IMR-90 (cell line): ENCODE measurements at regions not wholly inside any gene's neighbourhood (a gene's known extent, or its start where the extent isn't known, plus 50 kb on each side); places are given as distances from the start of the nearest gene placed in this dataset.

Experiments used
- ATAC-seq: fragments of 200-7000 bp; cut with Tn5 transposase; 2 replicates; pipeline ENCODE4 v1.9.1; 2020; ENCODE audit warnings: low read depth, mild to moderate bottlenecking, moderate library complexity
- BruUV-seq: library from RNA; stranded (reverse); fragments of 400-500 nt; replicated peaks from 2 replicates; lab custom pipeline; 2021; lab: Mats Ljungman, UMichigan
- CTCF ChIA-PET: fragments of 300-600 bp; formaldehyde crosslinking; extraction: SDS; loops from one replicate; lab custom pipeline; 2021; ENCODE audit warnings: antibody characterized with exemption; lab: Yijun Ruan, JAX
- POLR2A ChIA-PET: fragments of 300-600 bp; sonication (Branson Sonifier 250); formaldehyde crosslinking; loops from one replicate; lab custom pipeline; 2022; ENCODE audit warnings: antibody characterized with exemption; ENCODE audit not compliant: unreplicated experiment; lab: Charles Lee
- DNase-seq: peaks from one replicate; pipeline ENCODE4 v3.0.0; 2013
- H2AFZ ChIP-seq: replicated peaks from 2 replicates; pipeline ENCODE3; 2013; ENCODE audit warnings: low read length, mild to moderate bottlenecking; ENCODE audit not compliant: poor library complexity
- H2AK5ac ChIP-seq: 2 replicates; pipeline ENCODE4 v1.6.1; 2013; ENCODE audit warnings: low read depth, low read length, inconsistent platforms
- H2AK9ac ChIP-seq: replicated peaks from 2 replicates; pipeline ENCODE3; 2013; ENCODE audit warnings: mild to moderate bottlenecking, low read depth, low read length, moderate library complexity; ENCODE audit not compliant: poor library complexity
- H2BK120ac ChIP-seq: 2 replicates; pipeline ENCODE4 v1.6.1; 2013; ENCODE audit warnings: low read depth, low read length, inconsistent platforms
- H2BK15ac ChIP-seq: 3 replicates; pipeline ENCODE4 v1.6.1; 2013; ENCODE audit warnings: low read depth, low read length, inconsistent platforms
- H2BK20ac ChIP-seq: 2 replicates; pipeline ENCODE4 v1.6.1; 2013; ENCODE audit warnings: low read depth, mild to moderate bottlenecking, inconsistent platforms, low read length, moderate library complexity
- H2BK5ac ChIP-seq: 2 replicates; pipeline ENCODE4 v1.6.1; 2013; ENCODE audit warnings: mild to moderate bottlenecking, low read depth, low read length, inconsistent platforms; ENCODE audit not compliant: poor library complexity, severe bottlenecking
- H3K14ac ChIP-seq: replicated peaks from 2 replicates; pipeline ENCODE4 v1.6.1; 2013; ENCODE audit warnings: low read depth, low read length, inconsistent platforms
- H3K18ac ChIP-seq: 2 replicates; pipeline ENCODE4 v1.6.1; 2013; ENCODE audit warnings: low read depth, low read length, control low read depth
- H3K23ac ChIP-seq: 2 replicates; pipeline ENCODE4 v1.6.1; 2013; ENCODE audit warnings: low read depth, low read length, inconsistent platforms
- H3K27ac ChIP-seq: 2 replicates; pipeline ENCODE4 v1.5.1; 2013; ENCODE audit warnings: mild to moderate bottlenecking, control low read depth, low read length; ENCODE audit not compliant: insufficient read depth
- H3K27me3 ChIP-seq: 2 replicates; pipeline ENCODE4 v1.6.1; 2013; ENCODE audit warnings: low read length; ENCODE audit not compliant: control insufficient read depth, insufficient read depth
- H3K36me3 ChIP-seq: 2 replicates; pipeline ENCODE4 v1.6.1; 2013; ENCODE audit warnings: low read length, mixed read lengths; ENCODE audit not compliant: control insufficient read depth, insufficient read depth
- H3K4ac ChIP-seq: 2 replicates; pipeline ENCODE4 v1.6.1; 2013; ENCODE audit warnings: low read depth, low read length, inconsistent platforms
- H3K4me1 ChIP-seq: 2 replicates; pipeline ENCODE4 v1.6.1; 2013; ENCODE audit warnings: low read length, mixed read lengths; ENCODE audit not compliant: control insufficient read depth, insufficient read depth
- H3K4me2 ChIP-seq: 2 replicates; pipeline ENCODE4 v1.6.1; 2013; ENCODE audit warnings: low read depth, mild to moderate bottlenecking, control low read depth, low read length, moderate library complexity
- H3K4me3 ChIP-seq: 2 replicates; pipeline ENCODE4 v1.5.1; 2013; ENCODE audit warnings: low read depth, mild to moderate bottlenecking, control low read depth, low read length, moderate library complexity; ENCODE audit not compliant: insufficient read depth
- H3K56ac ChIP-seq: 2 replicates; pipeline ENCODE4 v1.6.1; 2013; ENCODE audit warnings: low read length, inconsistent platforms; ENCODE audit not compliant: insufficient read depth; ENCODE audit errors: extremely low read depth
- H3K79me1 ChIP-seq, 2 experiments: 2 replicates each; pipeline ENCODE4 v1.6.1; 2013; ENCODE audit warnings: low read length in 2 of 2, inconsistent platforms in 1 of 2, low read depth in 1 of 2
- H3K9ac ChIP-seq: 2 replicates; pipeline ENCODE4 v1.6.1; 2013; ENCODE audit warnings: low read depth, low read length, control low read depth
- H3K9me1 ChIP-seq: 2 replicates; pipeline ENCODE4 v1.6.1; 2013; ENCODE audit warnings: low read length, inconsistent platforms; ENCODE audit not compliant: insufficient read depth
- H3K9me3 ChIP-seq: 2 replicates; pipeline ENCODE4 v1.6.1; 2013; ENCODE audit warnings: low read length; ENCODE audit not compliant: control insufficient read depth, insufficient read depth
- H4K20me1 ChIP-seq: 2 replicates; pipeline ENCODE4 v1.6.1; 2013; ENCODE audit warnings: low read length, inconsistent platforms; ENCODE audit not compliant: insufficient read depth
- H4K5ac ChIP-seq: 2 replicates; pipeline ENCODE4 v1.6.1; 2013; ENCODE audit warnings: mild to moderate bottlenecking, low read depth, low read length, control low read depth
- H4K8ac ChIP-seq, 2 experiments: 2 replicates each; pipeline ENCODE4 v1.6.1; 2013; ENCODE audit warnings: low read depth in 2 of 2, low read length in 2 of 2, control low read depth in 1 of 2, inconsistent platforms in 1 of 2
- H4K91ac ChIP-seq: 2 replicates; pipeline ENCODE4 v1.6.1; 2013; ENCODE audit warnings: low read depth, low read length, inconsistent platforms; ENCODE audit not compliant: insufficient read depth
- BHLHE40 ChIP-seq: fragments of 150-350 bp; IDR thresholded peaks from 2 replicates; pipeline ENCODE4 v1.6.1; 2016; ENCODE audit warnings: mild to moderate bottlenecking, low read depth, low read length
- CEBPB ChIP-seq: IDR thresholded peaks from 2 replicates; pipeline ENCODE4 v1.6.1; 2012; ENCODE audit warnings: low read depth, low read length, improper control_type of control experiment
- CHD1 ChIP-seq: IDR thresholded peaks from 2 replicates; pipeline ENCODE4 v1.6.1; 2012; ENCODE audit warnings: low read depth, low read length, improper control_type of control experiment
- CTCF ChIP-seq: conservative IDR thresholded peaks from 2 replicates; pipeline ENCODE4 v1.5.1; 2012; ENCODE audit warnings: mild to moderate bottlenecking, low read depth, low read length, improper control_type of control experiment
- FOS ChIP-seq: fragments of 150-350 bp; IDR thresholded peaks from 2 replicates; pipeline ENCODE4 v1.6.1; 2016; ENCODE audit warnings: low read depth, low read length
- MAFK ChIP-seq: IDR thresholded peaks from 2 replicates; pipeline ENCODE4 v1.6.1; 2012; ENCODE audit warnings: low read depth, low read length, improper control_type of control experiment
- MAZ ChIP-seq: IDR thresholded peaks from 2 replicates; pipeline ENCODE4 v1.6.1; 2012; ENCODE audit warnings: low read depth, mild to moderate bottlenecking, low read length, improper control_type of control experiment, moderate library complexity, borderline replicate concordance
- MXI1 ChIP-seq: IDR thresholded peaks from 2 replicates; pipeline ENCODE4 v1.6.1; 2012; ENCODE audit warnings: low read depth, mild to moderate bottlenecking, low read length, moderate library complexity, borderline replicate concordance
- NFE2L2 ChIP-seq: fragments of 150-350 bp; IDR thresholded peaks from 2 replicates; pipeline ENCODE4 v1.6.1; 2016; ENCODE audit warnings: low read depth, mild to moderate bottlenecking, low read length
- POLR2A ChIP-seq: IDR thresholded peaks from 2 replicates; pipeline ENCODE4 v1.6.1; 2012; ENCODE audit warnings: mild to moderate bottlenecking, low read depth, low read length
- RAD21 ChIP-seq: IDR thresholded peaks from 2 replicates; pipeline ENCODE4 v1.6.1; 2012; ENCODE audit warnings: low read length, improper control_type of control experiment
- RCOR1 ChIP-seq: IDR thresholded peaks from 2 replicates; pipeline ENCODE4 v1.6.1; 2012; ENCODE audit warnings: mild to moderate bottlenecking, low read length, improper control_type of control experiment; ENCODE audit not compliant: insufficient replicate concordance
- RFX5 ChIP-seq: IDR thresholded peaks from 2 replicates; pipeline ENCODE4 v1.8.0; 2012; ENCODE audit warnings: low read depth, mild to moderate bottlenecking, low read length, moderate library complexity
- SMC3 ChIP-seq: fragments of 150-350 bp; IDR thresholded peaks from 2 replicates; pipeline ENCODE4 v1.6.1; 2016; ENCODE audit warnings: low read depth, mild to moderate bottlenecking, antibody characterized with exemption, low read length, moderate library complexity
- WGBS, 2 experiments: methylation state at CpG; one replicate each; pipeline versions ENCODE4 v1.1.5 to v1.1.7; 2013; ENCODE audit warnings: missing lambda C conversion rate in 2 of 2; ENCODE audit not compliant: insufficient read length in 1 of 2; ENCODE audit errors: extremely low coverage in 2 of 2; 5-methylcytosine and 5-hydroxymethylcytosine counted together
- dilution Hi-C: fragments of 300-500 bp; cut with HindIII; formaldehyde crosslinking; loops from one replicate; pipeline ENCODE4 v1.14.3; 2018; ENCODE audit warnings: low sequenced_read_pairs; ENCODE audit not compliant: unreplicated experiment
- in situ Hi-C: fragments of 300-500 bp; cut with MboI; formaldehyde crosslinking; loops from 3 replicates; pipeline ENCODE4 v1.14.3; 2019; ENCODE audit warnings: low sequenced_read_pairs, inconsistent platforms, mixed read lengths
- intact Hi-C: fragments of 100-400 bp; cut with micrococcal nuclease; formaldehyde crosslinking; loops from 2 replicates; pipeline ENCODE4 v1.10.0; 2022
- TF ChIP-seq, protein P1 (sequence below): fragments of 150-350 bp; IDR thresholded peaks from 2 replicates; pipeline ENCODE4 v1.6.1; 2016; ENCODE audit warnings: low read depth, mild to moderate bottlenecking, low read length, moderate library complexity, borderline replicate concordance
- TF ChIP-seq, protein P2 (sequence below): fragments of 150-350 bp; IDR thresholded peaks from 2 replicates; pipeline ENCODE4 v1.6.1; 2017; ENCODE audit warnings: mild to moderate bottlenecking, antibody characterized with exemption, low read length, low read depth

DNA sequence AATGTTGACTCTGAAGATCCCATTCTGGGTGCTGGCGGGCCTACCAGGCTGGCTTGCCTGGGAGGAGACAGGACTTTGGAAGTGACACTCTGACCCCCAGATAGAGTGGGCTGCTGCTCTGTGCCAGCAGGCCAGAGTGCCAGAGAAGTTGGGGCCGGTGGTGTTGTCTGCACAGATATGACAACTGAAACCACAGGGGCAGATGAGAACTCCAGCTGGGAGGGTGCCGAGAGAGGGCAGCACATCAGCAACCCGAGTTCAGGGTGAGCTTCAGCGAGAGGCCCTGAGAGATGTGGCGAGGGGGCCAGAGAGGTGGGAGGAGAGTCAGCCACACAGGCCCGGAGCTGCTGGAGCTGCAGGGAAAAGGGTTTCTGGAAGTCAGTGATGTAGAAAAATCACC lies 193.2 kb upstream of the MGMT start:
- Histone ChIP-seq H3K9ac (no peak overlapping the region), H2BK15ac (no peak overlapping the region), H4K20me1 (no peaks in the 10 kb centered on the region), H3K14ac (no peak overlapping the region), H2AFZ (no peak overlapping the region), H3K4me2 (no peak overlapping the region), H3K4ac (no peak overlapping the region), H4K91ac (no peak overlapping the region), H2BK5ac (no peak overlapping the region), H4K8ac (no peak overlapping the region), H3K56ac (no peak overlapping the region), H3K4me1 (no peaks in the 10 kb centered on the region), H3K27me3 (no peaks in the 10 kb centered on the region), H3K79me1 (no peaks in the 10 kb centered on the region), H3K9me1 (no peaks in the 10 kb centered on the region), H3K18ac (no peak overlapping the region), H2BK120ac (no peak overlapping the region), H3K36me3 (no peaks in the 10 kb centered on the region), H3K4me3 (no peak overlapping the region), H3K27ac (no peak overlapping the region), H3K23ac (no peak overlapping the region), H2AK9ac (no peak overlapping the region), H2AK5ac (no peak overlapping the region), H3K9me3 (peaks cover 21% of the 10 kb centered on the region), H4K5ac (no peak overlapping the region), H2BK20ac (no peak overlapping the region)
- DNase-seq (no peak), ATAC-seq (no peak)
- CTCF ChIA-PET: no interaction called here
- in situ Hi-C loops: no loop called here
- POLR2A ChIA-PET: no interaction called here
- intact Hi-C loops: no loop called here
- dilution Hi-C loops: no loop called here
- 82% methylated on average over 2 of the region's 7 CpGs; no CpG with 5 or more reads in 1 of the 2 experiments for WGBS, 2 experiments
- no peak for TF ChIP-seq RAD21
- TF ChIP-seq POLR2A: no peak
- no peak for TF ChIP-seq CHD1
- no peak for TF ChIP-seq RCOR1
- no peak for TF ChIP-seq MAFK
- TF ChIP-seq FOS: no peak
- TF ChIP-seq, protein P1, sequence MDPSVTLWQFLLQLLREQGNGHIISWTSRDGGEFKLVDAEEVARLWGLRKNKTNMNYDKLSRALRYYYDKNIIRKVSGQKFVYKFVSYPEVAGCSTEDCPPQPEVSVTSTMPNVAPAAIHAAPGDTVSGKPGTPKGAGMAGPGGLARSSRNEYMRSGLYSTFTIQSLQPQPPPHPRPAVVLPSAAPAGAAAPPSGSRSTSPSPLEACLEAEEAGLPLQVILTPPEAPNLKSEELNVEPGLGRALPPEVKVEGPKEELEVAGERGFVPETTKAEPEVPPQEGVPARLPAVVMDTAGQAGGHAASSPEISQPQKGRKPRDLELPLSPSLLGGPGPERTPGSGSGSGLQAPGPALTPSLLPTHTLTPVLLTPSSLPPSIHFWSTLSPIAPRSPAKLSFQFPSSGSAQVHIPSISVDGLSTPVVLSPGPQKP: no peak
- no peak for TF ChIP-seq RFX5
- no peak for TF ChIP-seq BHLHE40
- TF ChIP-seq MAZ: no peak
- no peak for TF ChIP-seq CTCF
- TF ChIP-seq, protein P2, sequence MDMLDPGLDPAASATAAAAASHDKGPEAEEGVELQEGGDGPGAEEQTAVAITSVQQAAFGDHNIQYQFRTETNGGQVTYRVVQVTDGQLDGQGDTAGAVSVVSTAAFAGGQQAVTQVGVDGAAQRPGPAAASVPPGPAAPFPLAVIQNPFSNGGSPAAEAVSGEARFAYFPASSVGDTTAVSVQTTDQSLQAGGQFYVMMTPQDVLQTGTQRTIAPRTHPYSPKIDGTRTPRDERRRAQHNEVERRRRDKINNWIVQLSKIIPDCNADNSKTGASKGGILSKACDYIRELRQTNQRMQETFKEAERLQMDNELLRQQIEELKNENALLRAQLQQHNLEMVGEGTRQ: no peak
- TF ChIP-seq CEBPB: no peak
- no peak for TF ChIP-seq MXI1
- TF ChIP-seq SMC3: no peak
- TF ChIP-seq NFE2L2: no peak
- no TSS peak for BruUV-seq
